K562 (cell line): ENCODE measurements at regions not wholly inside any gene's neighbourhood (a gene's known extent, or its start where the extent isn't known, plus 50 kb on each side); places are given as distances from the start of the nearest gene placed in this dataset.

ENCODE experiments used
- CBX1 ChIP-seq: sonication (generic); IDR thresholded peaks from 2 replicates; pipeline ENCODE4 v1.6.1; 2016; ENCODE audit warnings: antibody characterized with exemption, low read depth, mild to moderate bottlenecking
- CHAMP1 ChIP-seq: fragments of 450-650 bp; IDR thresholded peaks from 2 replicates; pipeline ENCODE4 v1.6.1; 2016; ENCODE audit warnings: mild to moderate bottlenecking
- ELF4 ChIP-seq: fragments of 450-650 bp; formaldehyde crosslinking; IDR thresholded peaks from 2 replicates; pipeline ENCODE4 v1.4.0; 2022; ENCODE audit warnings: missing genetic modification characterization
- FOXP4 ChIP-seq: sonication (generic); formaldehyde crosslinking; IDR thresholded peaks from 2 replicates; pipeline ENCODE4 v1.8.0; 2022; ENCODE audit warnings: mild to moderate bottlenecking, missing genetic modification reagents, borderline replicate concordance
- FUS ChIP-seq: fragments of 200-400 bp; formaldehyde crosslinking; optimal IDR thresholded peaks from 2 replicates; pipeline ENCODE3; 2017; ENCODE audit warnings: low read depth, low read length
- KLF13 ChIP-seq: fragments of 450-650 bp; IDR thresholded peaks from 2 replicates; pipeline ENCODE4 v1.6.1; 2016; ENCODE audit warnings: missing genetic modification characterization, low read depth, mild to moderate bottlenecking, missing compliant biosample characterization, moderate library complexity, borderline replicate concordance
- MYBL2 ChIP-seq, 2 experiments: fragments of 450-650 bp in 1 of 2; sonication (generic) in 1 of 2; formaldehyde crosslinking in 1 of 2; IDR thresholded peaks; 2 replicates each; pipeline versions ENCODE4 v1.6.1 to v1.8.1; 2017 to 2022; ENCODE audit warnings: borderline replicate concordance in 1 of 2, inconsistent platforms in 1 of 2, low read depth in 1 of 2, mild to moderate bottlenecking in 1 of 2, missing genetic modification reagents in 1 of 2, moderate library complexity in 1 of 2
- MYC ChIP-seq, 2 experiments: fragments of 250-450 bp in 1 of 2; sonication (Bioruptor Pico) in 1 of 2; IDR thresholded peaks; 2 replicates each; pipeline versions ENCODE4 v1.5.1 to v1.6.1; 2012 to 2021; ENCODE audit warnings: low read depth in 2 of 2, borderline replicate concordance in 1 of 2, improper control_type of control experiment in 1 of 2, low read length in 1 of 2, mild to moderate bottlenecking in 1 of 2, moderate library complexity in 1 of 2
- NKRF ChIP-seq: fragments of 450-650 bp; IDR thresholded peaks from 2 replicates; pipeline ENCODE4 v1.6.1; 2016; ENCODE audit warnings: borderline replicate concordance
- PML ChIP-seq: IDR thresholded peaks from 2 replicates; pipeline ENCODE4 v1.6.1; 2012; ENCODE audit warnings: low read length, inconsistent platforms
- POLR2A ChIP-seq: fragments of 450-650 bp; conservative IDR thresholded peaks from 2 replicates; pipeline ENCODE4 v1.6.1; 2016
- RB1 ChIP-seq: fragments of 450-650 bp; IDR thresholded peaks from 2 replicates; pipeline ENCODE4 v1.6.1; 2017; ENCODE audit warnings: low read depth, mild to moderate bottlenecking
- SRSF7 ChIP-seq: fragments of 200-400 bp; formaldehyde crosslinking; optimal IDR thresholded peaks from 2 replicates; pipeline ENCODE3; 2017; ENCODE audit warnings: mild to moderate bottlenecking, low read depth, low read length
- THAP12 ChIP-seq: fragments of 250-450 bp; sonication (Bioruptor Pico); IDR thresholded peaks from 2 replicates; pipeline ENCODE4 v1.9.0; 2021; ENCODE audit warnings: mild to moderate bottlenecking, inconsistent platforms
- THRAP3 ChIP-seq: fragments of 450-650 bp; IDR thresholded peaks from 2 replicates; pipeline ENCODE4 v1.6.1; 2016; ENCODE audit warnings: mild to moderate bottlenecking, inconsistent platforms, borderline replicate concordance
- TSC22D4 ChIP-seq: fragments of 450-650 bp; IDR thresholded peaks from 2 replicates; pipeline ENCODE4 v1.6.1; 2016; ENCODE audit warnings: missing genetic modification characterization, missing biosample characterization, control low read depth
- XRCC5 ChIP-seq: fragments of 200-400 bp; formaldehyde crosslinking; IDR thresholded peaks from 2 replicates; pipeline ENCODE4 v1.6.1; 2017; ENCODE audit warnings: low read depth, mild to moderate bottlenecking, low read length
- ZFP30 ChIP-seq: fragments of 250-450 bp; sonication (Bioruptor Pico); IDR thresholded peaks from 2 replicates; pipeline ENCODE4 v1.8.0; 2022; ENCODE audit warnings: moderate library complexity, mild to moderate bottlenecking, inconsistent platforms, borderline replicate concordance

GRCh38 chr3:72446218-72447058, 401.8 kb downstream of the SHQ1 start, which contains the start of gene RYBP (continued):
- TF ChIP-seq KLF13 (no peak), POLR2A (peak; percentile 17; the same call in 1 of the 2 replicates), TSC22D4 (tag) (no peak), MYBL2 (IDR thresholded peaks at IDR 0.05; ENCODE audit: low read depth) (no peak), MYBL2 (CRISPR knock-in tag; IDR thresholded peaks at IDR 0.05; ENCODE audit: borderline replicate concordance) (no peak), RB1 (0 out of 2 replicates have a peak, but pooled peaks have one; percentile 27), FUS (no peak), ZFP30 (CRISPR knock-in tag) (no peak), SRSF7 (no peak), MYC (IDR thresholded peaks at IDR 0.05; ENCODE audit: low read depth, low read length) (0 out of 2 replicates have a peak, but pooled peaks have one; percentile 6), MYC (CRISPR knock-in tag; IDR thresholded peaks at IDR 0.05; ENCODE audit: borderline replicate concordance, low read depth) (no peak), ELF4 (CRISPR knock-in tag) (0 out of 2 replicates have a peak, but pooled peaks have one; percentile 61), NKRF (peak; percentile 26; the same call in 1 of the 2 replicates), PML (no peak), XRCC5 (no peak), FOXP4 (CRISPR knock-in tag) (no peak), THRAP3 (no peak), THAP12 (no peak), CBX1 (no peak), CHAMP1 (no peak)
